Ectodermal cell (in vitro differentiated cells): ENCODE measurements at regions not wholly inside any gene's neighbourhood (a gene's known extent, or its start where the extent isn't known, plus 50 kb on each side); places are given as distances from the start of the nearest gene placed in this dataset.

Experiments used
- H3K27ac ChIP-seq: 2 replicates; pipeline ENCODE4 v1.7.0; 2013; ENCODE audit warnings: mild to moderate bottlenecking, low read depth, low read length; ENCODE audit not compliant: insufficient read depth, poor library complexity, severe bottlenecking
- H3K27me3 ChIP-seq: 2 replicates; pipeline ENCODE4 v1.7.0; 2013; ENCODE audit warnings: mild to moderate bottlenecking, low read length; ENCODE audit not compliant: insufficient read depth, control insufficient read depth, poor library complexity, severe bottlenecking
- H3K36me3 ChIP-seq: one replicate; pipeline ENCODE4 v1.7.0; 2013; ENCODE audit warnings: low read length; ENCODE audit not compliant: control insufficient read depth, insufficient read depth
- H3K4me1 ChIP-seq: one replicate; pipeline ENCODE4 v1.7.0; 2013; ENCODE audit warnings: low read length; ENCODE audit not compliant: control insufficient read depth, insufficient read depth
- H3K4me3 ChIP-seq: 2 replicates; pipeline ENCODE4 v1.7.0; 2013; ENCODE audit warnings: low read depth, low read length, control low read depth; ENCODE audit not compliant: insufficient read depth
- H3K9me3 ChIP-seq: 2 replicates; pipeline ENCODE4 v1.7.0; 2013; ENCODE audit warnings: mild to moderate bottlenecking, low read length, moderate library complexity; ENCODE audit not compliant: control insufficient read depth
- WGBS, 2 experiments: methylation state at CpG; one replicate each; pipeline ENCODE4 v1.1.7; 2013; ENCODE audit warnings: missing lambda C conversion rate in 2 of 2; 5-methylcytosine and 5-hydroxymethylcytosine counted together

- no peak overlapping the region for H3K4me3 ChIP-seq
- 98% methylated on average over 17 of the region's 17 CpGs for WGBS, 2 experiments
- H3K27me3 ChIP-seq = no peaks in the 10 kb centered on the region
- no peaks in the 10 kb centered on the region for H3K36me3 ChIP-seq
- H3K27ac ChIP-seq = no peak overlapping the region
- no peaks in the 10 kb centered on the region for H3K9me3 ChIP-seq
- no peaks in the 10 kb centered on the region for H3K4me1 ChIP-seq
These were observed 94.5 kb upstream of the CELF2 start for GRCh38 chr10:10923029-10923651.

- 95 to 97% methylated on average over 4 of the region's 4 CpGs for WGBS, 2 experiments
- no peak overlapping the region for H3K27ac ChIP-seq
- no peak overlapping the region for H3K4me3 ChIP-seq
- no peaks in the 10 kb centered on the region for H3K4me1 ChIP-seq
- H3K9me3 ChIP-seq = no peaks in the 10 kb centered on the region
- H3K27me3 ChIP-seq = no peaks in the 10 kb centered on the region
- no peaks in the 10 kb centered on the region for H3K36me3 ChIP-seq
These were observed 92.0 kb upstream of the CELF2 start for GRCh38 chr10:10925667-10926066.

- Histone ChIP-seq H3K4me1 (no peaks in the 10 kb centered on the region), H3K4me3 (no peak overlapping the region), H3K27me3 (no peaks in the 10 kb centered on the region), H3K27ac (no peak overlapping the region), H3K36me3 (no peaks in the 10 kb centered on the region), H3K9me3 (no peaks in the 10 kb centered on the region)
- WGBS, 2 experiments = 91 to 100% methylated on average over 1 of the region's 1 CpG
These were observed 90.1 kb upstream of the CELF2 start for GRCh38 chr10:10927608-10928007.

GRCh38 chr10:10930979-10931743 lies 86.5 kb upstream of the CELF2 start:
- no peaks in the 10 kb centered on the region for H3K4me1 ChIP-seq
- 81 to 83% methylated on average over 5 of the region's 8 CpGs for WGBS, 2 experiments
- H3K27ac ChIP-seq = no peak overlapping the region

GRCh38 chr10:10935032-10935431 lies 82.6 kb upstream of the CELF2 start:
- no peak overlapping the region for H3K4me3 ChIP-seq
- WGBS, 2 experiments = 91 to 98% methylated on average over 4 of the region's 4 CpGs
- H3K27me3 ChIP-seq = no peaks in the 10 kb centered on the region
- no peaks in the 10 kb centered on the region for H3K36me3 ChIP-seq
- no peaks in the 10 kb centered on the region for H3K4me1 ChIP-seq
- H3K27ac ChIP-seq = no peak overlapping the region
- no peaks in the 10 kb centered on the region for H3K9me3 ChIP-seq

More at GRCh38 chr10:10930979-10931743, 86.5 kb upstream of the CELF2 start:
- Histone ChIP-seq H3K4me3 (no peak overlapping the region), H3K27me3 (no peaks in the 10 kb centered on the region), H3K9me3 (no peaks in the 10 kb centered on the region), H3K36me3 (no peaks in the 10 kb centered on the region)

GRCh38 chr10:10938676-10939075 lies 79.0 kb upstream of the CELF2 start:
- no peak overlapping the region for H3K4me3 ChIP-seq
- H3K4me1 ChIP-seq = no peaks in the 10 kb centered on the region
- H3K27me3 ChIP-seq = no peaks in the 10 kb centered on the region
- H3K9me3 ChIP-seq = no peaks in the 10 kb centered on the region
- H3K36me3 ChIP-seq = no peaks in the 10 kb centered on the region
- H3K27ac ChIP-seq = no peak overlapping the region
- WGBS, 2 experiments = 90 to 95% methylated on average over 7 of the region's 7 CpGs

- Histone ChIP-seq H3K4me3 (no peak overlapping the region), H3K36me3 (no peaks in the 10 kb centered on the region), H3K27ac (no peak overlapping the region), H3K9me3 (no peaks in the 10 kb centered on the region), H3K4me1 (no peaks in the 10 kb centered on the region), H3K27me3 (no peaks in the 10 kb centered on the region)
- WGBS, 2 experiments = 91 to 98% methylated on average over 4 to 6 of the region's 6 CpGs
These were observed 76.4 kb upstream of the CELF2 start for GRCh38 chr10:10941127-10941730.

GRCh38 chr10:10942441-10942840 lies 75.2 kb upstream of the CELF2 start:
- Histone ChIP-seq H3K4me1 (no peaks in the 10 kb centered on the region), H3K27ac (no peak overlapping the region), H3K9me3 (no peaks in the 10 kb centered on the region), H3K4me3 (no peak overlapping the region), H3K27me3 (no peaks in the 10 kb centered on the region), H3K36me3 (no peaks in the 10 kb centered on the region)
- 95 to 96% methylated on average over 1 of the region's 1 CpG for WGBS, 2 experiments

GRCh38 chr10:10946081-10946480 lies 71.6 kb upstream of the CELF2 start:
- no peak overlapping the region for H3K4me3 ChIP-seq
- H3K27ac ChIP-seq = no peak overlapping the region
- no peaks in the 10 kb centered on the region for H3K9me3 ChIP-seq
- no peaks in the 10 kb centered on the region for H3K36me3 ChIP-seq
- no peaks in the 10 kb centered on the region for H3K27me3 ChIP-seq
- WGBS, 2 experiments = 88 to 100% methylated on average over 1 of the region's 1 CpG
- no peaks in the 10 kb centered on the region for H3K4me1 ChIP-seq

- Histone ChIP-seq H3K36me3 (no peaks in the 10 kb centered on the region), H3K27me3 (no peaks in the 10 kb centered on the region), H3K9me3 (no peaks in the 10 kb centered on the region), H3K4me3 (no peak overlapping the region), H3K4me1 (no peaks in the 10 kb centered on the region), H3K27ac (no peak overlapping the region)
- WGBS, 2 experiments = 89 to 94% methylated on average over 4 of the region's 4 CpGs
These were observed 70.9 kb upstream of the CELF2 start for GRCh38 chr10:10946801-10947200.
